ENCODE measurements at regions not wholly inside any gene's neighbourhood (a gene's known extent, or its start where the extent isn't known, plus 50 kb on each side); places are given as distances from the start of the nearest gene placed in this dataset.
A peak's percentile ranks its signal among the peaks of the same experiment; 100 is the strongest.

GRCh38 chr12:77689510-77690086 lies 141.1 kb upstream of the NAV3 start:
- TF ChIP-seq ATF2 (tag by site-specific recombination; IDR thresholded peaks at IDR 0.05; ENCODE audit: low read depth) (peak; percentile 56), ZNF292 (tag by site-specific recombination; IDR thresholded peaks at IDR 0.05; ENCODE audit: borderline replicate concordance, low read depth) (no peak)
- H3K4me1 ChIP-seq (ENCODE audit: control insufficient read depth, insufficient read depth, low read length), result 0 out of 2 replicates have a peak, but pooled peaks cover 2% of the 10 kb centered on the region
- H3K9me3 ChIP-seq (ENCODE audit: control insufficient read depth, insufficient read depth, low read depth, low read length), result no peaks in the 10 kb centered on the region
- POLR2A ChIA-PET, result no interaction called here
- no peaks in the 10 kb centered on the region for H3K36me3 ChIP-seq (ENCODE audit: control insufficient read depth in 2 of 2, insufficient read depth in 1 of 2, low read length in 2 of 2)
- H3K4me3 ChIP-seq (ENCODE audit: low read depth, low read length), result no peak overlapping the region
- CTCF ChIA-PET, result interaction anchor here (0.7 kb wide), 1 partner anchor 11 kb away, joined by 3 read pairs; no protein-coding TSS in a partner anchor
- H3K27ac ChIP-seq (ENCODE audit: extremely low read depth, low read depth, low read length), result no peak overlapping the region

GRCh38 chr12:77687321-77687720 lies 143.4 kb upstream of the NAV3 start:
- ChIA-PET POLR2A (no interaction called here), CTCF (interaction anchor here (0.6 to 1.0 kb wide), 5 partner anchors 214 to 691 kb away, joined by 3 read pairs; no protein-coding TSS in a partner anchor)
- Histone ChIP-seq H3K27ac (ENCODE audit: extremely low read depth, low read depth, low read length) (no peak overlapping the region), H3K9me3 (ENCODE audit: control insufficient read depth, insufficient read depth, low read depth, low read length) (no peaks in the 10 kb centered on the region), H3K4me3 (ENCODE audit: low read depth, low read length) (no peak overlapping the region), H3K4me1 (ENCODE audit: control insufficient read depth, insufficient read depth, low read length) (0 out of 2 replicates have a peak, but pooled peaks cover 2% of the 10 kb centered on the region), H3K36me3 (ENCODE audit: control insufficient read depth in 2 of 2, insufficient read depth in 1 of 2, low read length in 2 of 2) (no peaks in the 10 kb centered on the region)
- TF ChIP-seq WT1 (tag by site-specific recombination; IDR thresholded peaks at IDR 0.05) (no peak), ZNF791 (tag by site-specific recombination; IDR thresholded peaks at IDR 0.05) (no peak), ZSCAN18 (tag by site-specific recombination; IDR thresholded peaks at IDR 0.05) (no peak), ZNF585B (tag by site-specific recombination; IDR thresholded peaks at IDR 0.05) (no peak), ZNF394 (tag by site-specific recombination; IDR thresholded peaks at IDR 0.05; ENCODE audit: borderline replicate concordance) (no peak)

GRCh38 chr12:77686760-77687159 lies 143.9 kb upstream of the NAV3 start:
- Histone ChIP-seq H3K4me1 (ENCODE audit: control insufficient read depth, insufficient read depth, low read length) (0 out of 2 replicates have a peak, but pooled peaks cover 2% of the 10 kb centered on the region), H3K27ac (ENCODE audit: extremely low read depth, low read depth, low read length) (no peak overlapping the region), H3K9me3 (ENCODE audit: control insufficient read depth, insufficient read depth, low read depth, low read length) (no peaks in the 10 kb centered on the region), H3K4me3 (ENCODE audit: low read depth, low read length) (no peak overlapping the region), H3K36me3 (ENCODE audit: control insufficient read depth in 2 of 2, insufficient read depth in 1 of 2, low read length in 2 of 2) (no peaks in the 10 kb centered on the region)
- ChIA-PET POLR2A (no interaction called here), CTCF (interaction anchor here (0.6 to 2.5 kb wide), 7 partner anchors 214 to 691 kb away, joined by 3 to 26 read pairs (median 3); no protein-coding TSS in a partner anchor)
- TF ChIP-seq ZNF654 (tag by site-specific recombination; IDR thresholded peaks at IDR 0.05; ENCODE audit: low read depth), result peak; percentile 30
- TF ChIP-seq ZNF221 (tag by site-specific recombination; IDR thresholded peaks at IDR 0.05; ENCODE audit: borderline replicate concordance), result no peak

- POLR2A ChIA-PET, result no interaction called here
- no peak overlapping the region for H3K4me3 ChIP-seq (ENCODE audit: low read depth, low read length)
- TF ChIP-seq GLIS2 (tag by site-specific recombination; IDR thresholded peaks at IDR 0.05), result no peak
- TF ChIP-seq ZBTB48 (tag by site-specific recombination; IDR thresholded peaks at IDR 0.05), result no peak
- TF ChIP-seq ZNF140 (tag by site-specific recombination; IDR thresholded peaks at IDR 0.05), result no peak
- no peak for TF ChIP-seq KLF8 (tag by site-specific recombination; IDR thresholded peaks at IDR 0.05)
- TF ChIP-seq ZNF138 (tag by site-specific recombination; IDR thresholded peaks at IDR 0.05; ENCODE audit: borderline replicate concordance), result no peak
- CTCF ChIA-PET, result interaction anchor here (0.6 to 2.5 kb wide), 33 partner anchors 12 to 1064 kb away, joined by 3 to 26 read pairs (median 3); no protein-coding TSS in a partner anchor
- H3K36me3 ChIP-seq (ENCODE audit: control insufficient read depth in 2 of 2, insufficient read depth in 1 of 2, low read length in 2 of 2), result no peaks in the 10 kb centered on the region
- H3K4me1 ChIP-seq (ENCODE audit: control insufficient read depth, insufficient read depth, low read length), result 0 out of 2 replicates have a peak, but pooled peaks cover 2% of the 10 kb centered on the region
- no peaks in the 10 kb centered on the region for H3K9me3 ChIP-seq (ENCODE audit: control insufficient read depth, insufficient read depth, low read depth, low read length)
- no peak overlapping the region for H3K27ac ChIP-seq (ENCODE audit: extremely low read depth, low read depth, low read length)
Observed at GRCh38 chr12:77685901-77686300, 144.8 kb upstream of the NAV3 start.

Measured in HEK293 (cell line).